HG03342 (cell line): ENCODE measurements at regions not wholly inside any gene's neighbourhood (a gene's known extent, or its start where the extent isn't known, plus 50 kb on each side); places are given as distances from the start of the nearest gene placed in this dataset.
"Not testable (repeated sequence)": the region's sequence is repeated elsewhere in the genome, so short reads cannot be mapped to it uniquely, and the experiment has no call there.

Experiments
- ATAC-seq: cut with Tn5 transposase; IDR thresholded peaks from one replicate; pipeline ENCODE4 v1.9.1; 2021; ENCODE audit warnings: mild to moderate bottlenecking, moderate library complexity; ENCODE audit not compliant: unreplicated experiment

GRCh38 chr13:87452281-87452680 lies 218.9 kb upstream of the SLITRK5 start:
- ATAC-seq = no peak

- no peak for ATAC-seq
These were observed 217.9 kb upstream of the SLITRK5 start for GRCh38 chr13:87453244-87453643.

GRCh38 chr13:87459419-87459818 lies 211.8 kb upstream of the SLITRK5 start:
- no peak for ATAC-seq

DNA sequence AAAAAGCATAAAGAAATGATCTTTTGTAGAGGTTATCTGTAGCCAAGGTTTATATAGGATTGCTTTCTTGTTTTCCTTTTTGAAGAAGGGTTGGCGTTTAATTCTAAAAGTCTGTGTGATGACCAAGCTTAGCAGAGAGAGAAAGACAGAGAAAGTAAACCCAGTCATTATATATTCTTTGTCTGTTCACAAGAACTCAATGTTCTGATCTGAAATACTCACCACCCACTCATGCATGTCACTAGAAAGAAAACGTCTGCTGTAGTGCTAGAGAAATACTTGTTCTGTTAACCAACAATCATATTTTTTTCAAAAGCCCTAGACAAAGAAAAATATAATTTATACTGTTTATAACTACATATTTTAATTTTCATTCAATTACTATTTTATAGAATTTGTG lies 173.7 kb upstream of the SLITRK5 start:
- no peak for ATAC-seq

- no peak for ATAC-seq
These were observed 172.5 kb upstream of the SLITRK5 start for GRCh38 chr13:87498681-87499080.

- no peak for ATAC-seq
These were observed 146.4 kb upstream of the SLITRK5 start for GRCh38 chr13:87524775-87525174.

DNA sequence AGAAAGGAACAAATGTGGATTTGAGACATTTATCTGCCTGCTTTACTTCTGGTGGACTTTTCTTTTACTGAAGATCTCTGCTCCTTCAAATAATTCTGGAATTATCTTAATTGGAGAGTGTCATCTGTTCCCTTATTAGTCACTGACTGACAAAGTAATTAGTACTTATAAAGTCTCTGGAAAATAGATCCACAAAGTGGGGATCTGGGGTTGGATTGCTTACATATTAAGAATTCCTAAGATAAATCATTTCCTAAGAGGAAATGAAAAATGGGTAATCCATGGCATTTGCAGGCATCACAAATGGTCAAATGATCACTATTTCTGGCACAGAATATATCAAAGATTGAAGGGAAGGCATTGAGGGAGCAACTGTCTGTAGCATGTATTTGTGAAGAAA lies 137.4 kb upstream of the SLITRK5 start:
- ATAC-seq = no peak

DNA sequence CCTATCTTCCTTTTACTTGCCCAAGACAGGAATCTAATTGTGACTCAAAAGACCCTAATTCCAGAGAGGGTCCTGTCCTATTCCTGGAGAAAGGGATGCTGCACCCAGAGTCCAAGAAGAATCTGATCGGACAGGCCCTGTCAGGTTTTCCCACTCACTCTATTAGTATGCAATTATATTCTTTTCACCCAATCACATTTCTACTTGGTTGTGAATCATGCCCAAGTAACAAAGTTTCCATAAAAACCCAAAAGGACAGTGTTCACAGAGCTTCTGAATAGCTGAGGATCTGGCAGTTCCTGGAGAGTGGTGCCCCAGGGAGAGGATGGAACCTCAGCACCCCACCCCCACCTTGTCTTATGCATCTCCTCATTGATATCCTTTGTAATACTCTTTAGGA lies 135.3 kb upstream of the SLITRK5 start:
- ATAC-seq = no peak

DNA sequence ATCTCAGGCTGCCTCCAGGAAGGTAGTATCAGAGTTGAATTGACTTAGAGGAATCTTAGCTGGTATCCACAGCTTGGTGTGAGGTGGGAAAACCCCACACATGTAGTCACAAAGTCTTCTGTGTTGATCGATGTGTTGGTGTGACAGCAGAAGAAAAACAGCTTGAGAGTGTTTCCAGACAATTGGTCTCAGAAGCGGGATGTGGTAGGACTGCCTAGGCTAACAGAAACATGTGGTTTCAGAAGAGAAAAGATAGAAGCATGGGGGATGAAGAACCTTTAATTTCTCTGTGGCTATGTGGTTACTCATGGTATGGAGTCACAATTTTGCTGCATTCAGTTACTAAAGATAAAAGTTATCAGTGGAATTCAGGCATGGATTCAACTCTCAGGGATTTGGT lies 134.7 kb upstream of the SLITRK5 start:
- peak; percentile 50 for ATAC-seq

DNA sequence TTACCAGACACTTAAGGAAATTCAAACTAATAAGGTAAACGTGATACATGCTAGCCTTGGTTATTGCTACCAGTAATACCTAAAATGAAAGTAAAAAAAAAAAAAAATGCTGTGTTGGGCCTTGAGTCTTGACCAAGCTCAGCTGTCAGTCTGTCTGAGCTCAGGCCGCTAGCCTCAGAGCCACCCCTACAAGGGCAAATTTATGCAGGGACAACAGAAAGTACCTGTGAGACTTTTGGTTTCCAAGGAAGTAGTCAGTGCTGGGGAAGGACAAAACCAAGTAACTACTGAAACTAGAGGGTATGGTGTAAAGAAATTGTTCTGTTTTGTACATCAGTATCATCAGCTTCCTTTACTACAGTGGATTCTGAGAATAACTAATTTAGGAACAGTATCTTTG lies 134.3 kb upstream of the SLITRK5 start:
- peak; percentile 82 for ATAC-seq

DNA sequence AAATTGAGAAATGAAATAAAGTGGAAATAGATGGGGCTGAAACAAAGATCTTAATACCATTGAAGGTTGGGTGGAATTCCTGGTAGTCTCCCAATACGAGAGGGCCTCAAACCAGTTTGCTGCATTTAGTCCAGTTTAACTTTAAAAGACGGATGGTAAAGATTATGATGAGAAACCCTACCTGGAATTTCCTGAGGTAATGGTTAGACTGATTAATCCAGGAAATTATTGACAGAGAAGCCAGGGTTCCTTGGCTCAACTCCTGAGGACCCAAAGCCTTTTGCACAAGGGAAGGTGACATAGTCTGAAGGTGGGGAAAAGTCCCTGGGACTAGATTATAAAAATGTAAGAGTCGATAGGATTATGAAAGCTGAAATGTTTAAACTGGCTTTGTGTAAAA lies 133.2 kb upstream of the SLITRK5 start:
- ATAC-seq = no peak

DNA sequence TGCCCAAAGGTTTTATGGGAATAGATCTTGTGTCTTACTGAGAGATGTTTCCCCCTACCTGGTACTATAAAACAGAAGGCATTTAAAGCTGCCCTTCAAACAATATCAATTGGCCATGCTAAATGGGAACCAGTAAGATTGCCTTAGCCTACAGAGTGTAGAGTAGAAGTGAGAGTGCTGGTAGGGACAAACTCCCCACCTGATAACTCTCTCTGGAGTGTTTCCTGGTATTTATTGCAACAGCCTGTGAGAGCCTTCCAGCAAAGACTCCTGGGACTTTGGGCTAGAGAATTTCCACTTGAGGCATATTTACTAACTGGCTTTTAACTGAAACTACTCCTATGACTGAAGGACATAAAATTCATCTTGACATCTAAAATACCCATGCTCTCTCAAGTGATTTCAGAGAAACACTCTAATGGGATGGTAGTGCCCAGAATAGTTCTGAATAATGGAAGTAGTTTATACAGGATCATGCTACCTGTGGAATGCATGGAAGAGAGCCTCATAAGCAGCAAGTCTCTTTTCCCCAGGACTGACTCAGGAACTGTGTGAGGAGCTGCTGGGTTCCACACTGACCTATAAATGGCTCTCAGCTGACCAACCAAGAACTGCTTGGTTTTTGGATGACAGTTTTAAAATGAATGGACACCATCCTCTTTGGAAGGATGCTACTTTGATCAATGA lies 132.7 kb upstream of the SLITRK5 start:
- no peak for ATAC-seq

- no peak for ATAC-seq
These were observed 118.0 kb upstream of the SLITRK5 start for GRCh38 chr13:87553142-87553541.

DNA sequence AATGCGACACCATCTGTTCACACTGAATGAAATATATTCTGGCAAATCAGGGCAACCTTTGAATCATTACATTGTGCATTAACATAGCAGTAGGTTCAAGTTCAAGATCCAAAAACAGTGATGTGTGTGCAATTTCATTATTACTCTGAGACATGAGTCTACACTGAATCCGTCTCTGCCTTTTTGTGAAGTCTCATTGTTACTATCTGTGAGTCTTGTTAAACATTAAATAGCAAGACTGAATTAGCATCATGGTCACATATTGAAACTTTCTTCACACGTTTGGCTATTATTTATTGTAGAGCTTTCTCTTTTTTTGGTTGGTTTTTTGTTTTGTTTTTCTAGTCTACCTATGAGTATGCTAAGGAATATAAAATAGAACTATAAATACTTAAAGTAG lies 117.1 kb upstream of the SLITRK5 start:
- ATAC-seq = no peak

- no peak for ATAC-seq
These were observed 113.4 kb upstream of the SLITRK5 start for GRCh38 chr13:87557788-87558187.

- ATAC-seq = not testable (repeated sequence)
These were observed 109.6 kb upstream of the SLITRK5 start for GRCh38 chr13:87561580-87561979.

DNA sequence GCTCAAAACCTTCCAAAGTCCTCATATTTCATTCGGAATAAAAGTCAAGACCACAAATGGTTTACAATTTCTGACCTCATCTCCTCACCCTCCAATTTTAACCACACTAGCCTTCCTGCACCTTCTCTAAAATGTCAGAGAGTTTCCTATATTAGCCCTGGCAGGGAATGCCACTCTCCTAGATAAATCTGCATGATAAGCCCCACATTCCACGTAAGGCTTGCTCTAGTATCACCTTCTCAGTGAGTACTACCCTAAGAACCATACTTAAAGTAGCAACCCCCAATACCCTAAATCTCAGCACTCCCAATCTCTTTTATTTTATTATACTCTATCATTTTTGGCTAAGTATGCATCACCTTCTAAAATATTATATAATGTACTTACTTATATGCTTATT lies 100.5 kb upstream of the SLITRK5 start:
- ATAC-seq = no peak

DNA sequence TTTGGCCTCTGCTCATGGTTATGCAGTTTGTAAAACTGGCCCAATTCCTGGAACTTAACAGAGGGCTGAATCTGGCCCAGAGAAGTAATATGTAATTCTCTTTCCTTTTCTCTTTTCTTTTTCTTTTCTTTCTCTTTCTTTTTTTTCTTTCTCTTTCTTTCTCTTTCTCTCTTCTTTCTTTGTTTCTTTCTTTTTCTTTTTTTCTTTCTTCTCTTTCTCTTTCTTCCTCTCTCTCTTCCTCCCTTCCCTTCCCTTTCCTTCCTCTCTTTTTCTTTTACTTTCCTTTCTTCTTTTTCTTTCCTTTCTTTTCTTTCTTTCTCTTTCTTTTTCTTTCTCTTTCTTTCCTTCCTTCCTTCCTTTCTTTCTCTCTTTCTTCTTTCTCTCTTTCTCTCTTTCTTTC lies 88.8 kb upstream of the SLITRK5 start:
- ATAC-seq = no peak

DNA sequence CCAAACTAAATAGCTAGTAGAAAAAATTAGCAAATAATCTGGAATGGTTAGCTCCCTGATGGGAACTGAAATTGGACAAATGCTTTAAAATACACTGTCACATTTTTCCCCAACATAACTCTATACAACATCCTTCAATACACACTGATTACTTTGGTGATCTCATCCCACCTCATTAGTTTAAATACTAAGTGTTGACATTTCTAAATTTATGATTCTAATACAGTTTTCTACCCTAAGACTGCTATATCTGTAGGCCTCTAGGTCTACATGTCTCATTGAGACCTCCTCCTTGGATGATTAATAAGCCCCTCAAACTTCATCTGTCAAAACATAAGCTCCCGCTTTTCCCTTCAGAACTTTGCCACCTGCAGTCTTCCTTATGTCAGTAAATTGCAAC lies 80.7 kb upstream of the SLITRK5 start:
- no peak for ATAC-seq

- not testable (repeated sequence) for ATAC-seq
These were observed 66.7 kb upstream of the SLITRK5 start for GRCh38 chr13:87604437-87604836.

DNA sequence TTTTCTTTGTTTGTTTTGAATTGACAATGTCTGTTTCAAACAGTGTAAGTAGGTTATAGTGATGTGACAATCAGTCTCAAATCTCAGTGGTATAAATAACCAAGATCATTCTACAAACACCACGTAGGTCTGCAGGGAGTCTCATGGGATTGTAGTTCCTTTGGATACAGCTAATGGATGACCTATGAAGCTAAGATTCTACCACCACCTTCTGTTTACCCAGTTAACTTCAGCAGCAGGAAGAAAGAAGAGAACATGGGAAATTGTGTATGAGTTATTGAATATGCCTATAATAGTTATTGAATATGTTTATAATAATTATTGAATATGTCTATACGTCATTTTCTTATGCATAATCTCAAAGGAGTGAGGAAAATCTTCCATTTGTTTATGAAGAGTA lies 63.9 kb upstream of the SLITRK5 start:
- ATAC-seq = no peak

DNA sequence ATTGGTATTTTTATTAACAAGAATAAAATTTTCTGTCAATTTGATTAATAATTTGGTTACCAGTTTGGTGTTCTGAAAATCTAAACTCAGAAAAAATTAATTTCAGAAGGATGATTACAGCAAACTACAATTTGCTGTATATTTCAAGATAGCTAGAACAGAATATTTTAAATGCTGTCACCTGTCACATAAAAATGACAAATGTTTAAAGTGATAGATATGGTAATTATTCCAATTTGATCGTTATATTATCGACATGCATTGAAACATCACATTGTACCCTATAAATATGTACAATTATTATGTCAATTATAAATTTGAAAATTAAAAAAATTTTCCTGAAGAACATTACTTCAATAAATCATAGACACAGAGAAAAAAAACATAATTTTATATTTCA lies 56.9 kb upstream of the SLITRK5 start:
- ATAC-seq = no peak
